ENCODE measurements at regions not wholly inside any gene's neighbourhood (a gene's known extent, or its start where the extent isn't known, plus 50 kb on each side); places are given as distances from the start of the nearest gene placed in this dataset.
A peak's percentile ranks its signal among the peaks of the same experiment; 100 is the strongest.
"Not testable (repeated sequence)": the region's sequence is repeated elsewhere in the genome, so short reads cannot be mapped to it uniquely, and the experiment has no call there.

GRCh38 chr22:38375784-38376183, 58.6 kb upstream of the CSNK1E start:
- intact Hi-C loops (cut with micrococcal nuclease); CTCF ChIA-PET; DNase-seq; H3K27ac Mint-ChIP-seq; H3K4me3 Mint-ChIP-seq; H3K27me3 Mint-ChIP-seq; POLR2A ChIA-PET: not testable (repeated sequence)
- peaks cover 15% of the 10 kb centered on the region for H3K9me3 Mint-ChIP-seq
- peaks cover 25% of the 10 kb centered on the region for H3K36me3 Mint-ChIP-seq
- peaks cover 21% of the 10 kb centered on the region for H3K4me1 Mint-ChIP-seq (ENCODE audit: low read depth)

DNA sequence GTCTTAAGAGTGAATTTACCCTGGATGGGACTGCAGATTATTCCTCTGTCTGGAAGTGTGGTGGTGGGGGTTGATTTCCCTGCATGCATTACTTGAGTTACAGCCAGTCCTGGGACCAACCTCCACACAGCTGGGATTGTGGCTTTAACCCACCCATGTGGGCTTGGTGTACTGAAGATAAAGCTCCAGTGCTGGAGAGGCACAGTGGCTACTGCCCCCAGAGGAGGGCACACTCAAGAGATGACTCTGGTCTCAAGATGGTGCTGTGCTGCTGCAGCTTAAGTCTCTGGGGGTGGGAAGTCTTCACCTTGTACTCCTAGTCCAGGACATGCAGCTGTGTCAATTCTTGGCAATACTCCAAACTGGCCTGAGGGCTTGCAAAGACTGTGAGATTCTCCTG, 57.8 kb upstream of the CSNK1E start:
- DNase-seq; intact Hi-C loops (cut with micrococcal nuclease); POLR2A ChIA-PET; H3K4me3 Mint-ChIP-seq; H3K27me3 Mint-ChIP-seq; CTCF ChIA-PET; H3K27ac Mint-ChIP-seq: not testable (repeated sequence)
- Mint-ChIP-seq H3K9me3 (peaks cover 15% of the 10 kb centered on the region), H3K4me1 (ENCODE audit: low read depth) (peaks cover 21% of the 10 kb centered on the region), H3K36me3 (peaks cover 20% of the 10 kb centered on the region)

DNA sequence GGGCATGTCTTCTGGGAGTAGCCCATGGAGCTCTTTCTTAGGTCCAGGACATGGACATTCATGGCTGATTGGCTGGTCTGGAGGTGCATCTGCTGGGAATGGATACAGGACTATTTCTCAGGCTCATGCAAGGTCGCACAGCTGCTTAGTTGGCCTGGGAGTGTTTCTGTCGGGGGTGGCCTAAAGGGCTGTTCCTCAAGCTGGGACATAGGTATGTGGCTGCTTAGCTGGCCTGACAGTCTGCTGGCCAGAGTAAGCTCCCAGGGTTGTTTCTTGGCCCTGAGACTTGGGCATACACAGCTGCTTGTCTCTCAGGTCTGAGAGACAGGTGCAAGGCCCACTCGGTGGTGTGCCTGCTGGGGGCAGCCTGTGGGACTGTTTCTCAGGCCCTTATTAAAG, 57.2 kb upstream of the CSNK1E start:
- Mint-ChIP-seq H3K9me3 (peaks cover 15% of the 10 kb centered on the region), H3K4me1 (ENCODE audit: low read depth) (peaks cover 21% of the 10 kb centered on the region), H3K36me3 (peaks cover 19% of the 10 kb centered on the region)
- DNase-seq; H3K27me3 Mint-ChIP-seq; POLR2A ChIA-PET; H3K27ac Mint-ChIP-seq; CTCF ChIA-PET; intact Hi-C loops (cut with micrococcal nuclease); H3K4me3 Mint-ChIP-seq: not testable (repeated sequence)

DNA sequence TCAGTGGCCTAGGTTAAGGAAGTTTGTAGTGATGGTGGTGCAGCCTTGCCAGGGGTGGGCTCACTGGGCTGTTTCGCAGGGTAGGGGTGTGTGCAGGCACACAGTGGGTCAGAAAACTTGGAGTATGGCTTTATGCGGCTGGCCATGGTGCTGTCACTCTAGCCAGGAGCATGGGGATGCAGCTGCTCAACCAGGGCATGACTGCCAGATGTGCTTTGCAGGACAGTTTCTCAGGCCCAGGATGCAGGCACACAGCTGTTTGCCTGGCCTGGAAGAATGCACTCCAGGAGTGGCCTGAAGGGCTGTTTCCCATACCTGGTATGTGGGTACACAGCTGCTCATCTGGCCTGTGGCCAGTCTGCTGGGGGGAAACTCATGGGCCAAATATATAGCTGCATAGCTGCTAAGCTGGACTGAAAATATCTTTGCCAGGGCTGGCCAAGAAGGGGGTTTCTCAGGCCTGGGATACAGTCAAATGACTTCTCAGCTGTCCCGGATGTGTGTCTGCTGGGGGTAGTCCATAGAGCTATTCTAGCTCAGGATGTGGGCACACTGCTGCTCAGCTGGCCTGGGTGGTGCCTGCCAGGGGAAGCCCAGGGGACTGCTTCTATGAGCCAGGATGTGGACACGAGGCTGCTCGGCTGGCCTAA, 56.7 kb upstream of the CSNK1E start:
- H3K27ac Mint-ChIP-seq; POLR2A ChIA-PET; H3K4me3 Mint-ChIP-seq; H3K27me3 Mint-ChIP-seq; CTCF ChIA-PET; intact Hi-C loops (cut with micrococcal nuclease): not testable (repeated sequence)
- DNase-seq, result peak; percentile 49
- Mint-ChIP-seq H3K36me3 (peaks cover 19% of the 10 kb centered on the region), H3K9me3 (peaks cover 15% of the 10 kb centered on the region), H3K4me1 (ENCODE audit: low read depth) (peaks cover 21% of the 10 kb centered on the region)

GRCh38 chr22:38372665-38373064, 55.4 kb upstream of the CSNK1E start:
- DNase-seq; H3K27ac Mint-ChIP-seq; H3K27me3 Mint-ChIP-seq; POLR2A ChIA-PET; H3K4me3 Mint-ChIP-seq; intact Hi-C loops (cut with micrococcal nuclease): not testable (repeated sequence)
- peaks cover 15% of the 10 kb centered on the region for H3K9me3 Mint-ChIP-seq
- CTCF ChIA-PET, result interaction anchor here (0.6 kb wide), 1 partner anchor 193 kb away, joined by 3 read pairs; no protein-coding TSS in a partner anchor
- H3K4me1 Mint-ChIP-seq (ENCODE audit: low read depth), result peaks cover 21% of the 10 kb centered on the region
- peaks cover 19% of the 10 kb centered on the region for H3K36me3 Mint-ChIP-seq

DNA sequence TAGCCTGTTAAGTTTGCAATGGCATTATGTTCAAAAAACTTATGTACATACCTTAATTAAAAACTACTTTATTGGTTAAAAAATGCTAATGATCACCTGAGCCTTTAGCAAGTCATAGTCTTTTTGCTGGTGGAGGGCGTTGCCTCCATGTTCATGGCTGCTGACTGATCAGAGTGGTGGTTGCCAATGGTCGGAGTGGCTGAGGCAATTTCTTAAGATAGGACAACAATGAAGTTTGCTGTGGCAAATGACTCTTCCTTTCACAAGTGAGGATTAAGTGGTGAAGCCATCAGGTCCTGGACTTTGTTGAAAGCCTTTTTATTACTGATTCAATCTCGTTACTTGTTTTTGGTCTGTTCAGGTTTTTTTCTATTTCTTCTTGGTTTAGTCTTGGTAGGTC, 53.3 kb upstream of the CSNK1E start:
- Mint-ChIP-seq H3K4me1 (ENCODE audit: low read depth) (peaks cover 16% of the 10 kb centered on the region), H3K36me3 (peaks cover 11% of the 10 kb centered on the region), H3K9me3 (peaks cover 15% of the 10 kb centered on the region)
- DNase-seq; intact Hi-C loops (cut with micrococcal nuclease); H3K27me3 Mint-ChIP-seq; H3K27ac Mint-ChIP-seq; CTCF ChIA-PET; H3K4me3 Mint-ChIP-seq; POLR2A ChIA-PET: not testable (repeated sequence)

- peaks cover 15% of the 10 kb centered on the region for H3K9me3 Mint-ChIP-seq
These were observed 51.9 kb upstream of the CSNK1E start for GRCh38 chr22:38369132-38369531.

More at GRCh38 chr22:38369132-38369531, 51.9 kb upstream of the CSNK1E start:
- intact Hi-C loops (cut with micrococcal nuclease); H3K27me3 Mint-ChIP-seq; DNase-seq; H3K27ac Mint-ChIP-seq; POLR2A ChIA-PET; H3K4me3 Mint-ChIP-seq; CTCF ChIA-PET: not testable (repeated sequence)
- H3K36me3 Mint-ChIP-seq, result peaks cover 14% of the 10 kb centered on the region
- H3K4me1 Mint-ChIP-seq (ENCODE audit: low read depth), result peaks cover 12% of the 10 kb centered on the region
